Stimulated activated CD8-positive, alpha-beta memory T cell treated with anti-CD3 and anti-CD28 coated beads, Interleukin-4, amount 100 ng/mL, for 1 hour (primary cell): ENCODE measurements at regions not wholly inside any gene's neighbourhood (a gene's known extent, or its start where the extent isn't known, plus 50 kb on each side); places are given as distances from the start of the nearest gene placed in this dataset.

Source experiments
- DNase-seq, 2 donors: peaks; one replicate each; pipeline ENCODE4 v3.0.0-alpha.2; 2020; ENCODE audit warnings: low read depth in 2 of 2, low spot score in 1 of 2

GRCh38 chr22:27663812-27664211 lies 137.7 kb downstream of the MN1 start:
- no peak for DNase-seq

DNA sequence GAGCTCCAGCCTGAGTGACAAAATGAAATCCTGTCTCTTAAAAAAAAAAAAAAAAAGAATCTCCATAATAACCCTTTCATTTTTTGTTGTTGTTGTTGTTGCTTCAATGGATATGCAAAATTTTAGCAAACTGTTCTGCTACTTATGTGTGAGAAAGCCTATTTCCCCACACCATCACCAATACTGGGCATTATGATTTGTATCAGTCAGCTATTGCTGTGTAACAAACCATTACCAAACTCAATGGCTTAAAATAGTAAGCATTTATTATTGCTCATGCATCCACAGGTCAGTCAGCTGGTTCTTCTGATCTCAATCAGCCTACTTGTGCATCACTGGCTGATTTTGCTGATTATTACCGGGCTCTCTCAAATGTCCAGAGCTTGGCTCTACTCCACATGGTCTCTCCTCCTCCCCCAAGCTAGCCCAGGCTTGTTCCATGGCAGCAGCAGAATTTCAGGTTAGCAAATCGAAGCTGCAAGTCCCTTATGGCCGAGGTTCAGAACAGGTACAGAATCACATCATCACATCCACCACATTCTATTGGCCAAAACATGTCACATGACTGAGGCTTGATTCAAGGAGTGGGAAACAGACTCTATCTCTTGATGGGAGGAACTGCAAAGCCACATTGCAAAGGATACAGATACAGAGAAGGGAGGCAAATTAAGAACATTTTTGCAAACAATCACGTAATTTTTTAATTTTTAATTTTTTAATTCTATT lies 135.1 kb downstream of the MN1 start:
- DNase-seq = no peak

GRCh38 chr22:27667121-27667843 lies 134.3 kb downstream of the MN1 start:
- no peak for DNase-seq

DNA sequence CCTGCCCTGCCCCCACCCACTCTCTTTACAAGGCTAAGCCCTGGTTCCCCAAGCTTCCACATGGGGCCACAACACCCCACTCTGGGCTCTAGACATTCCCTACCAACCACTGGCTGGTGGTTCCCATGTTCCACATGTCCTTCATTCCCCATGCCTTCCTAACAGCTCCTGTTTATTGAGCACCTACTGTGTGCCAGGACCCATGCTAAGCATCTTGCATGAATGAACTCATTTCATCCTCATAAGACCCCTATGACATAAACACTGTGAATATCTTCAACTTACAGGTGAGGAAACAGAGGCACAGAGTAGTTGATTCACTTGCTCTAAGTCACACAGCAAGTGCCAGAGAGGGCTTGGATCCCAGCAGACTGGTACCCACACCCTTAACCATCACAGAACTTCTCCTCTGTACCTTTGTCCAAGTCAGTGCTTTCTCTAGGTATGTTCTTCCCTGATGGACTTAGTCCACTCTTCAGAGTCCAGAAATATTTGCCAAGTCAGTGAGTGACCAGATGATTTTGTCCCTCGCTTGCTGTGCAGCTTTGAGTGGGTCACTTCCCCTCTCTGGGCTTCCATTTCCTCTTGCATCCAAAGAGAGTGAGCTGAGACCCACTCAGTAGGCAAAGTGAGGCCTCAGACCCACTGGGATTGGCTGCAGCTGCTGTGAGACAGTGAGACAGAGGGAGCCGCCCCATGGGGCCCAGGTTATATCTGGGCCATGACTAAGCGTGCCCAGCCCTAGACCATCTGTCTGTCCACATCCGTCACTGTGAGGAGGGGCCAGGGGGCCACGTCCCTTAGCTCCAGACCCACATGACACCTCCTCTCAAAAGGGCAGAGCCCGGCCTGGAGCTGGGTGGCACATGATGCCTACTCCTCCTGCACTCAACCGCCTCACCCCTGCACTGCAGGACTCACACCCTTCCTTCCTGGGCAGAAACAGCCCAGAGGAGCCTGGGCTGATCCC lies 132.4 kb downstream of the MN1 start:
- DNase-seq = no peak

DNA sequence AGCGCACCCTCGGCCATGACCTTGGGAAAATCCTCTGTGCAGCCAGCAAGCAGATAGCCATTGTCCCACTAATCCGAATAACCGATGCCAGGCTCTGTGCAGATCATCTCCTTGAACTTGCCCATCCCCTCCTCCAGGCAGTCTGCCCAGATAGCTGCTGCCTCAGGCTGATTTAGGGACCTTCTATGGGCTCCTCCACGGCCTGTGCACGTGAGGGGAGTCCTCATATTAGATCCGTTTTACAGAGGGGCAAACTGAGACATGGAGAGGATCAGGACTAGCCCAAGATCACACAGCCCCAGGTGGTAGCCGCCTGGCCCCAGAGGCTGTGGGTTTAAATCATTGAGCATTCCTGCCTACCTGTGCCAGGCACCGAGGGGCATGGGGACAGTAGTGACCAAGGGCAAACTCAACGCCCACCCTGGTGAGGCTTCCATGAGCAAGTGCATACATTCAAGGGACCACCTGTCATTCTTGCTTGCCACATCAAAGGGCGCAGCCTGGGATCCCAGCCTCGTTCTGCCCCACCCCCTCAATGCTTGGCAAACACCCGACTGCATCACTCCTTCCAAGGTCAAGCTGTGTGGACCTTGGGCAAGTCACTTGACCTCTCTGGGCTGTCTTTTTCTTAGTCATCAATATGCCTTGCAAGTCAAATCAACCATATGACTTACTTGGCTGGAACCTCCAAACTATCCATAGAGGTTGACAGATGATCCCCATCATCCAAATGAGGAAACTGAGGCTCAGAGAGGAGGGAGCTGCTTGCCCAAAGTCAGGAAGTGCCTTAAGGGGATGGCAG lies 131.6 kb downstream of the MN1 start:
- no peak for DNase-seq

- no peak for DNase-seq
Observed at GRCh38 chr22:27670701-27671412, 130.7 kb downstream of the MN1 start.

- no peak for DNase-seq
Observed at GRCh38 chr22:27671413-27671935, 130.1 kb downstream of the MN1 start.

DNA sequence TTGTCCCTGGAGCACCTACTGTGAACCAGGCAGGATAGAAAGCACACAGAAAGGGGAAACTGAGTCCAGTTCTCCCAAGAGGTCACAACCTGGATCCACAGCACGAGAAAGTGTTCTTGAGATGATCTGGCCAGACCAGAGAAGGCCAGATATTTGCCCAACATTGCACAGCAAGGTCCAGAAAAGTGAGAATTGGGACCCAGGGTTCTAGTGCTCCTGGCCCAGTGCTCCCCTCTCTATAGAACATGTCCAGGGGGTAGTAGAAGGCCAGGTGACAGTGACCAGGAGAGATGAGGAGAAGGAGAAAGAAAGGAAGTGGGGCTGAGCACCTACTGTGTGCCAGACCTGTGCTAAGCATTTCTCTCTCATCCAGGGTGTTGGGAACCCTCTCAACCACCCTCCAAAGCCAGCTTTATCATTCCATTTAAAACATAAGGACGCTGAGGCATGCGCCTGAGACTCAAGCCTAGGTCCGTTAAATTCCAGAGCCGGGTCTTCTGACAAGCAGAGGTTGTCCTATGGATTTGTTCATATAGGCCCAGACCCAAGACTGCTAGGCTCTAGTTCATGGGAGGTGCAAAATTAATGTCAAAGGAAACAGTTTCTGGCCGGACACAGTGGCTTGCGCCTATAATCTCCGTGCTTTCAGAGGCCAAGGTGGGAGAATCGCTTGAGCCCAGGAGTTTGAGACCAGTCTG lies 128.7 kb downstream of the MN1 start:
- DNase-seq = no peak

DNA sequence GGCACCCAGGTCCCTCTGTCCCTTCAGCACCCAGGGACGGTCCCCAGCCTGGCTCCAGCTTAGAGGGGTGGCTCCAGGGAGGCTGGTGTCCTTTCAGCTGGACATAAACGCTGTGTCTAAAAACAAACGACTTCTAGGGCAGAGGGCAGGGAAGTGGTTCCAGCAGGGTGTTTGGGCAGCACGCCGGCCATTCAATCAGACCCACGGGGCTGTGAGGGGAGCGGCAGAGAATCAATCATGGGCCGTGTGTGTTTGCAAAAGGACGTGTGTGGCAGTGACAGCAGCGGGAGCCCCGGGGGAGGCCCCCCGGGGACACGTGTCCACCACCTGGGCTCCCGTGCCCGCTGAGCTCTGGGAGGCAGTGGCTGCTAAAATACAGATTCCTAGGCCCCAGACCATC lies 127.7 kb downstream of the MN1 start:
- no peak for DNase-seq

- no peak for DNase-seq
Observed at GRCh38 chr22:27674261-27674923, 127.2 kb downstream of the MN1 start.

DNA sequence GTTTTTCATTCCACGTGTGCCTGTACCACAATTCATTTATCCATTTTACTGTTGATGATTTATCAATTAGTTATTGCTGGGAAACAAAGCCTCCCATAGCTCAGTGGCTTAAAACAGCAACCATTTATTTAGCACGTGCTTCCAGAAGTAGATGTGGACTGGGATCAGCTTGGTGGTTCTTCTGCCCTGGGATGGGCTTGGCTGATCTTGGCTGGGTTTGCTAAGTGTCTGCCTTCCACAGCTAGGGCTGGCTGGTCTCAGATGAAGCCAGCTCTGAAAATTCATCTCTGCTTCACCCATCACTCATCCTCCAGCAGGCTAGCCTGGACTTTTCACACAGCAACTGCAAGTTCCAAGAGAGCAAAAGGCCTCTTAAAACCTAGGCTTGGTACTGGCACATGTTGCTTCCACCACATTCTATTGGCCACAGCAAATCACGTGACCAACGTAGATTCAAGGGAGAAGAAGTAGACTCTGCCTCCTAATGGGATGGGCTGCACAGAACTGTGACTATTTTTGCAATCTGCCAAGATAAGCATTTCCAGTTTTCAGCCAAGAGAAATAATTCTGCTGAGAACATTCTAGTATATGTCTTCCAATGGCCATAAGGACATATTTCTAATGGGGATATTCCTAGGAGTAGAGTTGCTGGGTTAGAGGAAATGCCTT lies 124.9 kb downstream of the MN1 start:
- no peak for DNase-seq

- no peak for DNase-seq
Observed at GRCh38 chr22:27677905-27678458, 123.6 kb downstream of the MN1 start.

DNA sequence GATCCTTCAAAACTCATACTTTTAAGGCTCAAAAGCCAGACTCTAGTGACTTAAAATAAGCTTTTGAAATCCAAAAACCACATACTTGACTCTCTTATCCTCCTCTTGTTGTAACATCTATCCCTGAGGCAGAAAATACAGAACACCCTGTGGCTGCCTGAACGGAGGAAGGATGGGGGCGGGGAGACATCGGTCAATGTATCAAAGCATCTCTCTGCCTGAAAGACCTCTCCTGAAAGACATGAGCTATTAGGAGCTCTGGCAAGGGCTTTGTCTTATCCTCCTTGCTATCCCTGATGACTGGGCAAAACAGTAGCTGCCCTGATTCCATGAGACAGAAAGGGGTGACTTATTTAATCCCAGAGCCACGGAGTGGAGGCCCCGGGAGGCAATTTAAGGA lies 122.4 kb downstream of the MN1 start:
- DNase-seq = no peak

DNA sequence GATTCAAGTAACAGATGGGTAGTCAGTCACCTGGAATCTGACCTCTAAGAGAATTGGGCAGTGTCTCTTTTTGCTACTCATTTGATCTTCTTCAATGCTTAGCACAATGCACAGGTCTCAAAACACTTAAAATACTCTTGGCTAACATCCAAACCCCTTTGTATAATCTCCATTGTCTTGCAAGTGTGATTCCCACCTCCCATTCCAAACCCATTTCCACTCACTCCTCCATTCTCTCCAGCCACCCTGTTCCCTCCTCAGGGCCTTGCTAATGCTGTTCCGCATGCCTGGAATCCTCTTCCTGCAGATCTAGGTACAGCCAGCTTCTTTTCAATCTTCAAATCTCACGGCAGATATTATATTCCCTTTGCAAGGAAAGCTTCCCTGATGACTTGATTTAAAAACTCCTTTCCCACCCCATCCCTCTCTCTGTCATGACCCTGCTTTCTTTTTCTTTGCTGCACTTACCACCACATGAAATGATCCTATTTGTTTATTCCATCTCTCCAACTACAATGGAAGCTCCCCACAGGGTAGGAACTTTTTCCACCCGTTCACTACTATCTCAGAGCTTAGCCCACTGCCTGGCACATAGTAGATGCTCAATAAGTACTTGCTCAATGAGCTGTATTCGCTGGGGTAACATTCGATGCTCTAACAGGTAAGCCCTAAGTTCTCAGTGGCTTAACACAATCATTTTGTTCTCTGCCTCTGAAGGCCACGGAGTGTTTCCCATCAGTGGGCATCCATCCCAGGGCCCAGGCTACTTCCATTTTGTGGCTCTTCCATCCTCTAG lies 121.7 kb downstream of the MN1 start:
- DNase-seq = no peak

DNA sequence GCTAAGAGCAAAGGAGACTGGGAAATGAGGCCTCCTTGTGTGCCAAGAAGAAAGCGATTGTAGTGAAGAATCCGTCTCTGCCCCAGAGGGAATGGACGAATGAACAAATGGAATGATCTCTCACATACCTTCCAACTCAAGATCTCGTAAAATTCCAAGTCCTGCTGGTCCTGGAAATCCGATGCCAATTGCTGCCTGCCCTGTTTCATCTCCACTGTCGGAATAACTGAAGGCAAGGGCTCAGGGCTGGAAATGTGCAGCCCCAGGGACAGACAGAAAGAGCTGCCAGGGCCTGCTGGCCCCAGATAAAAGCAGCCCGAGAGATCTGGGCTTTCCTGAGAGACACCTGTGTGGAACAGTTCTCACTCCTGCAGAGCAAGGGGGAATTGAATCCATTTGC lies 120.9 kb downstream of the MN1 start:
- DNase-seq = no peak

GRCh38 chr22:27681037-27681436 lies 120.5 kb downstream of the MN1 start:
- no peak for DNase-seq

DNA sequence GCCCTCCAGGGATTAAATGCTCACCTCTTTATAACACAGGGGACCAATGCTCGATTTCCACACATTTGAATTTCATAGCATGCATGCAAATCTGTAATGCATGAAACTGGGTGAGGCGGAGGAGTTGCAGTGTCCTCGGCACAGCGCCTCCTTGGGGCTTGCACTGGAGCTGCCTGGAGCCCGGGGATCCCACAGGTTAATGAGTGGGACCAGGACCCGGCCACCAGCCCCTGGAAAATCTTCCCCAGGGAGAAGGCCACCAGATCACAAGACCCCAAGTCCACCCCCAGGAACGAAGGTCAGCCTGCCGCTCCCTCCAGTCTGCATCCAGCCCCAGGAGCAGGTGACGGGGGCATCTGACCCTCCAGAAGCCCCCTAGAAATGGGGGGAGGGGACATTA lies 119.1 kb downstream of the MN1 start:
- DNase-seq = no peak
